ENCODE measurements at regions not wholly inside any gene's neighbourhood (a gene's known extent, or its start where the extent isn't known, plus 50 kb on each side); places are given as distances from the start of the nearest gene placed in this dataset.

- TF ChIP-seq REST (IDR thresholded peaks at IDR 0.05; ENCODE audit: low read depth) = no peak
- no peak for TF ChIP-seq CTCF (IDR thresholded peaks at IDR 0.05 in 2 of 3, conservative IDR thresholded peaks at IDR 0.05 in 1 of 3; ENCODE audit: borderline replicate concordance in 1 of 3, insufficient read depth in 1 of 3, low read depth in 2 of 3, low read length in 2 of 3)
- TF ChIP-seq JUND (IDR thresholded peaks at IDR 0.05) = no peak
- TF ChIP-seq POLR2AphosphoS5 (IDR thresholded peaks at IDR 0.05; ENCODE audit: low read depth, low read length) = no peak
- no peak for TF ChIP-seq SIN3A (IDR thresholded peaks at IDR 0.05; ENCODE audit: low read depth)
Measured at GRCh38 chr14:51473808-51474565, 177.7 kb upstream of the FRMD6 start.
